Left ventricle myocardium inferior (tissue), 1 donor: ENCODE measurements at regions not wholly inside any gene's neighbourhood (a gene's known extent, or its start where the extent isn't known, plus 50 kb on each side); places are given as distances from the start of the nearest gene placed in this dataset.

Experiments used
- DNase-seq: peaks from one replicate; pipeline ENCODE4 v3.0.0-alpha.2; 2020
- H3K27ac ChIP-seq: fragments of 200-600 bp; replicated peaks from 2 replicates; pipeline ENCODE4 v1.8.0; 2021
- H3K27me3 ChIP-seq: fragments of 200-600 bp; 2 replicates; pipeline ENCODE4 v1.8.0; 2021; ENCODE audit warnings: low read depth
- H3K36me3 ChIP-seq: fragments of 200-600 bp; 2 replicates; pipeline ENCODE4 v1.8.0; 2021
- H3K4me1 ChIP-seq: fragments of 200-600 bp; 2 replicates; pipeline ENCODE4 v1.8.0; 2021
- H3K4me3 ChIP-seq: fragments of 200-600 bp; 2 replicates; pipeline ENCODE4 v1.8.0; 2021; ENCODE audit warnings: mild to moderate bottlenecking, moderate library complexity
- H3K9me3 ChIP-seq: fragments of 200-600 bp; replicated peaks from 2 replicates; pipeline ENCODE4 v1.8.0; 2021
- intact Hi-C: fragments of 100-400 bp; cut with micrococcal nuclease; formaldehyde crosslinking; loops from one replicate; pipeline ENCODE4 v1.11.0; 2022
- TF ChIP-seq, protein P1 (sequence below): fragments of 200-600 bp; IDR thresholded peaks from 2 replicates; pipeline ENCODE4 v1.8.0; 2021; ENCODE audit warnings: antibody characterized with exemption, mild to moderate bottlenecking, borderline replicate concordance
- donor health status: DM: no; HTN: yes; CAD: no; lungs with severe emphysema.

DNA sequence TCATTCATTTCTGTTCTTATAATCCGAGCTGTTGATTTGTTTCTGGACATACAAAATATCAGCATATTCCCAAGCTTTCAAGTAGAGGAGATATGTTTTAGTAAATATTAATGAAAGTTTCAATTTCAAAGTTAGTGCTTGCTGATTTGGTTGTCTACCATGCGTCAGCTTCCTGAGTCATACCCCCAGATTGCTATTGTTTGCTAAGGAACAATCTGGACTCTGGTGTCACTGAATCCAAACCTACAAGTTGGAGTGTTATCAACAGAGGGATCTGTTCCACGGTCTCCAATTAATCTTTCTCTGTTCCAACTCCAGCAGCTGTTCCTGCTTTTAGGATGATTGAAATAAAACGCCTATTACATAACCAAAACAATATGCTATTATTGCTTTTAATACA, 96.1 kb upstream of the FAM9A start:
- H3K4me1 ChIP-seq, result no peaks in the 10 kb centered on the region
- TF ChIP-seq, protein P1, sequence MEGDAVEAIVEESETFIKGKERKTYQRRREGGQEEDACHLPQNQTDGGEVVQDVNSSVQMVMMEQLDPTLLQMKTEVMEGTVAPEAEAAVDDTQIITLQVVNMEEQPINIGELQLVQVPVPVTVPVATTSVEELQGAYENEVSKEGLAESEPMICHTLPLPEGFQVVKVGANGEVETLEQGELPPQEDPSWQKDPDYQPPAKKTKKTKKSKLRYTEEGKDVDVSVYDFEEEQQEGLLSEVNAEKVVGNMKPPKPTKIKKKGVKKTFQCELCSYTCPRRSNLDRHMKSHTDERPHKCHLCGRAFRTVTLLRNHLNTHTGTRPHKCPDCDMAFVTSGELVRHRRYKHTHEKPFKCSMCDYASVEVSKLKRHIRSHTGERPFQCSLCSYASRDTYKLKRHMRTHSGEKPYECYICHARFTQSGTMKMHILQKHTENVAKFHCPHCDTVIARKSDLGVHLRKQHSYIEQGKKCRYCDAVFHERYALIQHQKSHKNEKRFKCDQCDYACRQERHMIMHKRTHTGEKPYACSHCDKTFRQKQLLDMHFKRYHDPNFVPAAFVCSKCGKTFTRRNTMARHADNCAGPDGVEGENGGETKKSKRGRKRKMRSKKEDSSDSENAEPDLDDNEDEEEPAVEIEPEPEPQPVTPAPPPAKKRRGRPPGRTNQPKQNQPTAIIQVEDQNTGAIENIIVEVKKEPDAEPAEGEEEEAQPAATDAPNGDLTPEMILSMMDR, result no peak
- intact Hi-C loops, result no loop called here
- no peak overlapping the region for H3K4me3 ChIP-seq
- no peaks in the 10 kb centered on the region for H3K36me3 ChIP-seq
- H3K27me3 ChIP-seq, result no peaks in the 10 kb centered on the region
- no peak for DNase-seq
- H3K9me3 ChIP-seq, result peaks cover 7% of the 10 kb centered on the region
- no peak overlapping the region for H3K27ac ChIP-seq

DNA sequence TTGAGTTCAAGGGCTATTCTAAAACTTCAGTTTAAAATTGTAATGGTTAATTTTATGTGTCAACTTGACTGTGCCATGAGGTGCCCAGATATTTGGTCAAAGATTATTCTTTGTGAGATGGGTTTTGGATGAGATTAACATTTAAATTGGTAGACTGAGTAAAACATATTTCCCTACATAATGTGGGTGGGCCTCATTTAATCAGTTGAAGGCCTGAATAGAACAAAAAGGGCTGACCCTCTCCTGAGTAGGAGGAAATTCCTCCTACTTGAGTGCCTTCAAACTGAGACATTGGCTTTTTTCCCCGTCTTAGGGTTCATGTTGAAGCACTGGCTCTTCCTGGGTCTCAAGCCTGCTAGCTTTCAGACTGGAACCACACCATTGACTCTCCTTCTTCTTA, 89.6 kb upstream of the FAM9A start:
- no peaks in the 10 kb centered on the region for H3K36me3 ChIP-seq
- intact Hi-C loops, result no loop called here
- H3K4me3 ChIP-seq, result no peak overlapping the region
- peaks cover 13% of the 10 kb centered on the region for H3K9me3 ChIP-seq
- H3K27ac ChIP-seq, result no peak overlapping the region
- TF ChIP-seq, protein P1, result no peak
- H3K4me1 ChIP-seq, result peaks cover 6% of the 10 kb centered on the region
- H3K27me3 ChIP-seq, result no peaks in the 10 kb centered on the region
- no peak for DNase-seq

DNA sequence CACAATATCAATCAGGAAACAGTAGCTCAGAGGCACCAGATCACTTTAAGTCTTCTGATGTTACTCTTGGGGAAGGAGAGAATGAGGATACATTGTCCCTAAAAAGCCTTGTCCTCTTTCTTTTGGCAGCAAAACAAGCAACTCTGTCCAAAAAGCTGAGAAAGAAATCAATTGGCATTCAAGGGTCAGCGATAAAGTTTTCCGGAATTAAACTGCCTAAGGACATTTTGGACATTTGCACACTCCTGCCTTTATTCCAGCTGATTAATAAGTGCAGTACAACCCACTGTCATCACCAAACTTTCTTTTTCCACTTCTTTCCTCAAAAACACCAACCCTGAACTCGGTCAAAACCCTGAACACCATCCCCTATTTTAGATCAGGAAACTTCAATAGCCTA, 85.8 kb upstream of the FAM9A start:
- Histone ChIP-seq H3K4me1 (peaks cover 6% of the 10 kb centered on the region), H3K27ac (no peak overlapping the region), H3K9me3 (peaks cover 4% of the 10 kb centered on the region), H3K36me3 (no peaks in the 10 kb centered on the region), H3K4me3 (no peak overlapping the region), H3K27me3 (no peaks in the 10 kb centered on the region)
- TF ChIP-seq, protein P1, result no peak
- DNase-seq, result no peak
- intact Hi-C loops, result no loop called here

DNA sequence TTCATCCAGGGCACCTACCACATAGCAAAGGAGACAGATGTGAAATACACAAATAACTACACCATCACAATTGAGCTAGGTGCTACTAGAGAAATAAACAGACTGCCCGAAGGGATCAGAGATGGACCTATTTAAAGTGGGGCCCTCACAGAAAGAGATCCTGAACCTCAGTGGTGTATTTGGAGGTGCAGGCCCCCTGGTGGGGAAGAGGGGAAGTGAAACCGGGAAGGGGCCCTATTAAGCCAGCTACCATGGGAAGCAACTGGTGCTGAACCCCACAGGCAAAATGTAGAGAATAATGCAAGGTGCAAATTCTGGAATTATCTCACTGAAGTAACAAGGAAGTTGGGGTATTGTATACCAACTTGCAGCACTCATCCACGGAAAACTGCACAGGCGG, 78.6 kb upstream of the FAM9A start:
- Histone ChIP-seq H3K9me3 (no peaks in the 10 kb centered on the region), H3K27me3 (no peaks in the 10 kb centered on the region), H3K4me1 (no peaks in the 10 kb centered on the region), H3K27ac (no peak overlapping the region), H3K4me3 (no peak overlapping the region), H3K36me3 (no peaks in the 10 kb centered on the region)
- TF ChIP-seq, protein P1, result peak; percentile 42
- DNase-seq, result no peak
- intact Hi-C loops, result no loop called here

DNA sequence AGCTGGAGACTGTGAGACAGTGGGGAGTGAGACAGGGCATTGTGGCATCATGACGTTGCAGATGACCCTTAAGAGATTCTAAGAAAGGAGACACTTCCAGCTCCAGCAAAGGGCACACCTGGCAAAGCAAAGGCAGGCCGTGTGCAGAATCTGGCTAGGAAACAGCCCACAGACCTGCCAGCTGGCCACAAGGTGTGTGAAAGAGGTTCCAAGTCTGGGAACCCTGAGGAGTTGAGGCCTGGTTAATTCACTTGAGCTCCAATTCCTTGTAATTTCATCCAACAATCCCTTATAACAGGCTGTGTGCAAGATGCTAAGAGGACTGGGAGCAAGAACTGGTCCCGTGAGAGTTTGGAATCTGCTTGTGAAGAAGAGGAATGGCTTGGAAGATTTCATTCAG, 72.8 kb upstream of the FAM9A start:
- TF ChIP-seq, protein P1, result no peak

DNA sequence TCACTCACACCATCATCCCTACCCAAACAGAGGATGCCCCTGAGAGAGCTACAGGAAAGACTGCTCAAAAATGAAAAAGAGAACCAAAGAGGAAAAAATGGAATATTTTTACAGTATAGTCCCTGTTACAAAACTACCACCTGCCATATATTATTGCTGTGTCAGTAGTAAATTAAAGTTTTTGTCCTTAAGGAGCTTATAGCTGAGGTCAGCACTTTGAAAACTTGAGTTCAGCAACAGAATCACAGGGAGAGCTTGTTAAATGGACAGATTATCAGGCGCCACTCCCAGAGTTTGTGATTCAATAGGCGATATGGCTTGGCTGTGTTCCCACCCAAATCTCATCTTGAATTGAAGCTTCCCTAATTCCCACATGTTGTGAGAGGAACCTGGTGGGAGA, 71.9 kb upstream of the FAM9A start:
- Histone ChIP-seq H3K4me3 (no peak overlapping the region), H3K4me1 (no peaks in the 10 kb centered on the region), H3K9me3 (no peaks in the 10 kb centered on the region), H3K36me3 (no peaks in the 10 kb centered on the region), H3K27ac (no peak overlapping the region), H3K27me3 (no peaks in the 10 kb centered on the region)
- no peak for DNase-seq
- intact Hi-C loops, result no loop called here
- TF ChIP-seq, protein P1, result no peak

More for the DNA sequence above, 72.8 kb upstream of the FAM9A start:
- Histone ChIP-seq H3K27me3 (no peaks in the 10 kb centered on the region), H3K27ac (no peak overlapping the region), H3K9me3 (no peaks in the 10 kb centered on the region), H3K4me1 (no peaks in the 10 kb centered on the region), H3K36me3 (no peaks in the 10 kb centered on the region), H3K4me3 (no peak overlapping the region)
- intact Hi-C loops, result no loop called here
- no peak for DNase-seq
